ENCODE measurements at regions not wholly inside any gene's neighbourhood (a gene's known extent, or its start where the extent isn't known, plus 50 kb on each side); places are given as distances from the start of the nearest gene placed in this dataset.

DNA sequence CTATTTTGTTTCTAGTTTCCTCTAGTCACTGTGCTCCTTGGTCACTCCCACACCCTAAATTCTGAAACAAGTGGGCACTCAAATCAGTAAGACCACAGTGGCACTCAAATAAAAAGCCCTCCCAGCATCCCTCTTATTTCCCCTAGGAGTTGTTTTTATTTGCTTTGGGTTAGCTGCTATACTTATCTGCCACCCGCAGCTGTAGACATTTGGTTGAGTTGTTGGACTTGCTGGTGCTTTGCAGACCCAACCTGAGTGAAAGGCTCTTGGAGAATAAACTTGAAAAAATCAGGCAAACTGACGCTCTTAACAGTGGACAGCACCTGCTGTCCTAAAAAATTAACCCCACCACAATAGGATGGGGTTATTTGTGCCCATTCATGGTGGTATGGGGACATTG is 203.0 kb downstream of the SPATA31A6 start:
- intact Hi-C loops (cut with micrococcal nuclease): no loop called here
- Histone ChIP-seq H3K9ac (ENCODE audit: low read length) (no peak overlapping the region), H3K79me2 (ENCODE audit: insufficient read depth, low read length) (no peaks in the 10 kb centered on the region), H3K4me1 (ENCODE audit: control insufficient read depth in 1 of 2, insufficient read depth in 2 of 2, low read length in 2 of 2) (no peaks in the 10 kb centered on the region), H4K20me1 (ENCODE audit: insufficient read depth) (no peaks in the 10 kb centered on the region), H3K4me3 (replicated peaks in 1 of 2; ENCODE audit: low read depth in 1 of 2, low read length in 2 of 2) (no peak overlapping the region), H3K9me3 (ENCODE audit: control insufficient read depth in 1 of 2, insufficient read depth in 1 of 2, low read depth in 1 of 2, low read length in 2 of 2) (no peaks in the 10 kb centered on the region), H3K36me3 (ENCODE audit: control insufficient read depth in 1 of 2, insufficient read depth in 2 of 2, low read length in 2 of 2) (no peaks in the 10 kb centered on the region), H3K27me3 (ENCODE audit: insufficient read depth, low read length) (no peaks in the 10 kb centered on the region), H3K4me2 (ENCODE audit: low read length) (no peak overlapping the region), H3K27ac (ENCODE audit: low read depth, low read length) (no peak overlapping the region), H3K9me2 (ENCODE audit: insufficient read depth) (no peaks in the 10 kb centered on the region), H2AFZ (ENCODE audit: low read depth, low read length, poor library complexity, severe bottlenecking) (no peak overlapping the region)
- DNase-seq (ENCODE audit: low read depth, low spot score) (no peak), ATAC-seq (0 out of 2 replicates have a peak, but pooled peaks have one; percentile 14)
- BruUV-seq (replicated peaks): no TSS peak
- ChIA-PET CTCF (no interaction called here), RAD21 (ENCODE audit: low non-redundant PET in 1 of 2, low total read pairs in 2 of 2, uncharacterized antibody in 2 of 2, unreplicated experiment in 2 of 2) (no interaction called here), POLR2A (no interaction called here)
- TF ChIP-seq, protein P1, sequence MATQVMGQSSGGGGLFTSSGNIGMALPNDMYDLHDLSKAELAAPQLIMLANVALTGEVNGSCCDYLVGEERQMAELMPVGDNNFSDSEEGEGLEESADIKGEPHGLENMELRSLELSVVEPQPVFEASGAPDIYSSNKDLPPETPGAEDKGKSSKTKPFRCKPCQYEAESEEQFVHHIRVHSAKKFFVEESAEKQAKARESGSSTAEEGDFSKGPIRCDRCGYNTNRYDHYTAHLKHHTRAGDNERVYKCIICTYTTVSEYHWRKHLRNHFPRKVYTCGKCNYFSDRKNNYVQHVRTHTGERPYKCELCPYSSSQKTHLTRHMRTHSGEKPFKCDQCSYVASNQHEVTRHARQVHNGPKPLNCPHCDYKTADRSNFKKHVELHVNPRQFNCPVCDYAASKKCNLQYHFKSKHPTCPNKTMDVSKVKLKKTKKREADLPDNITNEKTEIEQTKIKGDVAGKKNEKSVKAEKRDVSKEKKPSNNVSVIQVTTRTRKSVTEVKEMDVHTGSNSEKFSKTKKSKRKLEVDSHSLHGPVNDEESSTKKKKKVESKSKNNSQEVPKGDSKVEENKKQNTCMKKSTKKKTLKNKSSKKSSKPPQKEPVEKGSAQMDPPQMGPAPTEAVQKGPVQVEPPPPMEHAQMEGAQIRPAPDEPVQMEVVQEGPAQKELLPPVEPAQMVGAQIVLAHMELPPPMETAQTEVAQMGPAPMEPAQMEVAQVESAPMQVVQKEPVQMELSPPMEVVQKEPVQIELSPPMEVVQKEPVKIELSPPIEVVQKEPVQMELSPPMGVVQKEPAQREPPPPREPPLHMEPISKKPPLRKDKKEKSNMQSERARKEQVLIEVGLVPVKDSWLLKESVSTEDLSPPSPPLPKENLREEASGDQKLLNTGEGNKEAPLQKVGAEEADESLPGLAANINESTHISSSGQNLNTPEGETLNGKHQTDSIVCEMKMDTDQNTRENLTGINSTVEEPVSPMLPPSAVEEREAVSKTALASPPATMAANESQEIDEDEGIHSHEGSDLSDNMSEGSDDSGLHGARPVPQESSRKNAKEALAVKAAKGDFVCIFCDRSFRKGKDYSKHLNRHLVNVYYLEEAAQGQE (IDR thresholded peaks at IDR 0.05; ENCODE audit: low read depth): no peak
- TF ChIP-seq EZH2phosphoT487 (IDR thresholded peaks at IDR 0.05; ENCODE audit: borderline replicate concordance) (no peak), POLR2A (IDR thresholded peaks at IDR 0.05; ENCODE audit: borderline replicate concordance, extremely low read depth, insufficient read depth, insufficient read length) (no peak), SP1 (IDR thresholded peaks at IDR 0.05; ENCODE audit: low read depth) (no peak), JUND (IDR thresholded peaks at IDR 0.05) (no peak), MAX (IDR thresholded peaks at IDR 0.05) (no peak), SRF (IDR thresholded peaks at IDR 0.05; ENCODE audit: low read depth) (no peak), CBX3 (IDR thresholded peaks at IDR 0.05; ENCODE audit: low read depth) (no peak), ZNF274 (IDR thresholded peaks at IDR 0.05; ENCODE audit: low read depth, low read length) (no peak), ELF1 (IDR thresholded peaks at IDR 0.05; ENCODE audit: borderline replicate concordance, low read depth) (no peak)

All from HCT116 (cell line).